GM23338 (cell line): ENCODE measurements at regions not wholly inside any gene's neighbourhood (a gene's known extent, or its start where the extent isn't known, plus 50 kb on each side); places are given as distances from the start of the nearest gene placed in this dataset.

ENCODE experiments used
- ATAC-seq: fragments of 200-7000 bp; cut with Tn5 transposase; 3 replicates; pipeline ENCODE4 v1.9.1; 2020
- DNase-seq: peaks from one replicate; pipeline ENCODE4 v3.0.0-alpha.2; 2015; ENCODE audit warnings: low spot score
- H2AFZ ChIP-seq: fragments of 200-600 bp; sonication (generic); 2 replicates; pipeline ENCODE4 v1.8.0; 2016; ENCODE audit warnings: antibody characterized with exemption, mild to moderate bottlenecking, moderate library complexity
- H3F3A ChIP-seq: fragments of 200-600 bp; sonication (generic); replicated peaks from 2 replicates; pipeline ENCODE4 v1.8.0; 2017; ENCODE audit warnings: antibody characterized with exemption, mixed run types, low read depth
- H3K27ac ChIP-seq: fragments of 200-600 bp; sonication (generic); 2 replicates; pipeline ENCODE4 v1.6.1; 2016; ENCODE audit warnings: low read depth
- H3K27me3 ChIP-seq: fragments of 200-600 bp; sonication (generic); 2 replicates; pipeline ENCODE4 v1.8.0; 2016; ENCODE audit warnings: mild to moderate bottlenecking, mixed run types, moderate library complexity; ENCODE audit not compliant: insufficient read depth
- H3K36me3 ChIP-seq: fragments of 200-600 bp; sonication (generic); 2 replicates; pipeline ENCODE4 v1.8.0; 2016; ENCODE audit warnings: mild to moderate bottlenecking; ENCODE audit not compliant: insufficient read depth
- H3K4me1 ChIP-seq: fragments of 200-600 bp; sonication (generic); 2 replicates; pipeline ENCODE4 v1.8.0; 2016; ENCODE audit warnings: mild to moderate bottlenecking, moderate library complexity; ENCODE audit not compliant: insufficient read depth
- H3K4me2 ChIP-seq: fragments of 200-600 bp; sonication (generic); 2 replicates; pipeline ENCODE4 v1.7.1; 2017; ENCODE audit warnings: mixed run types
- H3K4me3 ChIP-seq: fragments of 200-600 bp; sonication (generic); 2 replicates; pipeline ENCODE4 v1.6.1; 2016; ENCODE audit warnings: mixed run types
- H3K79me2 ChIP-seq: fragments of 200-600 bp; sonication (generic); replicated peaks from 2 replicates; pipeline ENCODE4 v1.8.0; 2017; ENCODE audit warnings: mild to moderate bottlenecking; ENCODE audit not compliant: insufficient read depth
- H3K9me2 ChIP-seq: fragments of 200-600 bp; sonication (generic); 2 replicates; pipeline ENCODE4 v1.8.0; 2017; ENCODE audit not compliant: insufficient read depth
- H4K20me1 ChIP-seq: fragments of 200-600 bp; sonication (generic); replicated peaks from 2 replicates; pipeline ENCODE4 v1.8.0; 2017; ENCODE audit warnings: mild to moderate bottlenecking; ENCODE audit not compliant: insufficient read depth
- H3K27ac Mint-ChIP-seq: 2 replicates; pipeline ENCODE4 v1.8.0; 2020; ENCODE audit warnings: inconsistent platforms, mild to moderate bottlenecking, moderate library complexity, mixed read lengths
- H3K27me3 Mint-ChIP-seq: 3 replicates; pipeline ENCODE4 v1.8.0; 2022; ENCODE audit warnings: low read depth, mild to moderate bottlenecking, moderate library complexity, mixed read lengths, inconsistent platforms; ENCODE audit not compliant: insufficient read depth, poor library complexity
- H3K36me3 Mint-ChIP-seq: 3 replicates; pipeline ENCODE4 v1.8.0; 2021; ENCODE audit warnings: low read depth, mild to moderate bottlenecking, inconsistent platforms, moderate library complexity, mixed read lengths
- H3K4me1 Mint-ChIP-seq: 3 replicates; pipeline ENCODE4 v1.8.0; 2020; ENCODE audit warnings: mild to moderate bottlenecking, inconsistent platforms, mixed read lengths
- H3K4me3 Mint-ChIP-seq: 3 replicates; pipeline ENCODE4 v1.8.0; 2021; ENCODE audit warnings: moderate library complexity, mild to moderate bottlenecking, inconsistent platforms, mixed read lengths
- H3K9me3 Mint-ChIP-seq: 3 replicates; pipeline ENCODE4 v1.8.0; 2020; ENCODE audit warnings: moderate library complexity, mild to moderate bottlenecking, inconsistent platforms, mixed read lengths
- CREB1 ChIP-seq: fragments of 250-450 bp; sonication (Bioruptor Pico); IDR thresholded peaks from 2 replicates; pipeline ENCODE4 v1.5.0; 2020; ENCODE audit warnings: low read depth, mild to moderate bottlenecking, moderate library complexity
- NANOG ChIP-seq: IDR thresholded peaks from 2 replicates; pipeline ENCODE4 v1.6.1; 2016; ENCODE audit warnings: antibody characterized with exemption, borderline replicate concordance
- STAT1 ChIP-seq: IDR thresholded peaks from one replicate; pipeline ENCODE4 v1.6.1; 2016; ENCODE audit warnings: antibody characterized with exemption; ENCODE audit not compliant: unreplicated experiment
- ZNF114 ChIP-seq: fragments of 250-450 bp; sonication (Bioruptor Pico); IDR thresholded peaks from 2 replicates; pipeline ENCODE4 v1.5.0; 2020; ENCODE audit warnings: mild to moderate bottlenecking, moderate library complexity
- ZNF331 ChIP-seq: fragments of 250-450 bp; sonication (Bioruptor Pico); IDR thresholded peaks from 2 replicates; pipeline ENCODE4 v1.5.0; 2020; ENCODE audit warnings: low read depth, mild to moderate bottlenecking, moderate library complexity
- TF ChIP-seq, protein P1 (sequence below), 2 experiments: fragments of 200-600 bp in 1 of 2; sonication (generic) in 1 of 2; conservative IDR thresholded peaks; 2 replicates each; pipeline versions ENCODE4 v1.5.1 to v1.6.1; 2016 to 2017; ENCODE audit warnings: antibody characterized with exemption in 2 of 2, low read depth in 2 of 2, mild to moderate bottlenecking in 2 of 2, moderate library complexity in 1 of 2
- TF ChIP-seq, protein P2 (sequence below): fragments of 250-450 bp; sonication (Bioruptor Pico); IDR thresholded peaks from 2 replicates; pipeline ENCODE4 v1.5.0; 2020; ENCODE audit warnings: mild to moderate bottlenecking, moderate library complexity
- TF ChIP-seq, protein P3 (sequence below): IDR thresholded peaks from one replicate; pipeline ENCODE4 v1.6.1; 2018; ENCODE audit warnings: antibody characterized with exemption; ENCODE audit not compliant: unreplicated experiment

DNA sequence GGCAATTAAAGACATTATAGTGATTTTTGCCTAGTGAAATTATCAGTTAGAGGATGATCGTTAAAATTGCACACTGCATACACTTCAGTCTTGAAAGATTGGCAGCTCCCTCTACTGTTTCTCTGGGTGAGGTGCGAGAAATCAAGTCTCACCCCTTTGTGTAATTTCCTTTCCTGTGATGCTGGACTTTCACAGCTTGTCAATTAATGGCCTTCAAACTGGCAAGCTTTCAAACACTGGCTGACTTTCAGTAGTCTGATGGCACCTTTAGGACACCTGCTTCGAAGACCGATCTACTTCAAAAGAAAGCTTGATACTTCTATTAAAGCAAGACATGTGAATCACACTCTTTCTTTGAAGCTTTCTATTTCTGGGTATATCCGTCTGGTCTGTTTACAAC is 706.7 kb upstream of the PTPRD start:
- no peaks in the 10 kb centered on the region for H3F3A ChIP-seq
- no peaks in the 10 kb centered on the region for H3K9me3 Mint-ChIP-seq
- H4K20me1 ChIP-seq, result no peaks in the 10 kb centered on the region
- no peak overlapping the region for H3K27ac ChIP-seq
- H3K4me3 Mint-ChIP-seq, result no peak overlapping the region
- H3K27ac Mint-ChIP-seq, result no peak overlapping the region
- ATAC-seq (peak; percentile 76), DNase-seq (peak; percentile 70)
- no peaks in the 10 kb centered on the region for H3K27me3 Mint-ChIP-seq
- H3K4me1 ChIP-seq, result no peaks in the 10 kb centered on the region
- no peaks in the 10 kb centered on the region for H3K79me2 ChIP-seq
- H3K4me3 ChIP-seq, result no peak overlapping the region
- no peaks in the 10 kb centered on the region for H3K36me3 Mint-ChIP-seq
- H3K9me2 ChIP-seq, result no peaks in the 10 kb centered on the region
- H3K36me3 ChIP-seq, result no peaks in the 10 kb centered on the region
- no peak overlapping the region for H3K4me2 ChIP-seq
- H3K27me3 ChIP-seq, result no peaks in the 10 kb centered on the region
- H2AFZ ChIP-seq, result no peak overlapping the region
- TF ChIP-seq ZNF331 (CRISPR knock-in tag), result no peak
- TF ChIP-seq, protein P1, sequence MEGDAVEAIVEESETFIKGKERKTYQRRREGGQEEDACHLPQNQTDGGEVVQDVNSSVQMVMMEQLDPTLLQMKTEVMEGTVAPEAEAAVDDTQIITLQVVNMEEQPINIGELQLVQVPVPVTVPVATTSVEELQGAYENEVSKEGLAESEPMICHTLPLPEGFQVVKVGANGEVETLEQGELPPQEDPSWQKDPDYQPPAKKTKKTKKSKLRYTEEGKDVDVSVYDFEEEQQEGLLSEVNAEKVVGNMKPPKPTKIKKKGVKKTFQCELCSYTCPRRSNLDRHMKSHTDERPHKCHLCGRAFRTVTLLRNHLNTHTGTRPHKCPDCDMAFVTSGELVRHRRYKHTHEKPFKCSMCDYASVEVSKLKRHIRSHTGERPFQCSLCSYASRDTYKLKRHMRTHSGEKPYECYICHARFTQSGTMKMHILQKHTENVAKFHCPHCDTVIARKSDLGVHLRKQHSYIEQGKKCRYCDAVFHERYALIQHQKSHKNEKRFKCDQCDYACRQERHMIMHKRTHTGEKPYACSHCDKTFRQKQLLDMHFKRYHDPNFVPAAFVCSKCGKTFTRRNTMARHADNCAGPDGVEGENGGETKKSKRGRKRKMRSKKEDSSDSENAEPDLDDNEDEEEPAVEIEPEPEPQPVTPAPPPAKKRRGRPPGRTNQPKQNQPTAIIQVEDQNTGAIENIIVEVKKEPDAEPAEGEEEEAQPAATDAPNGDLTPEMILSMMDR (conservative IDR thresholded peaks at IDR 0.05; ENCODE audit: low read depth in 2 of 2), result peak; percentile 74 to 76
- H3K4me1 Mint-ChIP-seq, result no peaks in the 10 kb centered on the region

DNA sequence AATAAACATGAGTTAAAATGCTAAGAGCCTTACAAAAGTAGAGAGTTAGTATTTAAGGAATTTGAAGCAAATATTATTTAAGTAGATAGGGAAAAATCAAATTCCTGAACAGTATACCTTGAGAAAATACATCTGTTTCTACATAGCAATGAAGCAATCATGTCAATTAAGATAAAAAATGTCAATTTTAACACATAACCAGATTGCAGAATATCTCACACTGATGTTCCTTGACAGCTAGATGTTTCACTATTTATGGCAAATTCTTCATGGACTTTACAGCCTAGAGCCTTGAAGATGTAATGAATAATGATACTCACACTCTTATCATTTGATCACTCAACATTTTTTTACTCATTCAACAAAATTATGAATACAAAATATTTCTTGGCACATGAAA is 708.2 kb upstream of the PTPRD start:
- Mint-ChIP-seq H3K9me3 (no peaks in the 10 kb centered on the region), H3K36me3 (no peaks in the 10 kb centered on the region), H3K27me3 (no peaks in the 10 kb centered on the region), H3K4me3 (no peak overlapping the region), H3K27ac (no peak overlapping the region), H3K4me1 (no peaks in the 10 kb centered on the region)
- DNase-seq (no peak), ATAC-seq (no peak)
- Histone ChIP-seq H3K4me2 (no peak overlapping the region), H3K27ac (no peak overlapping the region), H2AFZ (no peak overlapping the region), H3F3A (no peaks in the 10 kb centered on the region), H3K9me2 (no peaks in the 10 kb centered on the region), H3K36me3 (no peaks in the 10 kb centered on the region), H4K20me1 (no peaks in the 10 kb centered on the region), H3K27me3 (no peaks in the 10 kb centered on the region), H3K79me2 (no peaks in the 10 kb centered on the region), H3K4me3 (no peak overlapping the region), H3K4me1 (no peaks in the 10 kb centered on the region)
- TF ChIP-seq ZNF114 (CRISPR knock-in tag), result no peak
- TF ChIP-seq CREB1, result no peak
- TF ChIP-seq, protein P2, sequence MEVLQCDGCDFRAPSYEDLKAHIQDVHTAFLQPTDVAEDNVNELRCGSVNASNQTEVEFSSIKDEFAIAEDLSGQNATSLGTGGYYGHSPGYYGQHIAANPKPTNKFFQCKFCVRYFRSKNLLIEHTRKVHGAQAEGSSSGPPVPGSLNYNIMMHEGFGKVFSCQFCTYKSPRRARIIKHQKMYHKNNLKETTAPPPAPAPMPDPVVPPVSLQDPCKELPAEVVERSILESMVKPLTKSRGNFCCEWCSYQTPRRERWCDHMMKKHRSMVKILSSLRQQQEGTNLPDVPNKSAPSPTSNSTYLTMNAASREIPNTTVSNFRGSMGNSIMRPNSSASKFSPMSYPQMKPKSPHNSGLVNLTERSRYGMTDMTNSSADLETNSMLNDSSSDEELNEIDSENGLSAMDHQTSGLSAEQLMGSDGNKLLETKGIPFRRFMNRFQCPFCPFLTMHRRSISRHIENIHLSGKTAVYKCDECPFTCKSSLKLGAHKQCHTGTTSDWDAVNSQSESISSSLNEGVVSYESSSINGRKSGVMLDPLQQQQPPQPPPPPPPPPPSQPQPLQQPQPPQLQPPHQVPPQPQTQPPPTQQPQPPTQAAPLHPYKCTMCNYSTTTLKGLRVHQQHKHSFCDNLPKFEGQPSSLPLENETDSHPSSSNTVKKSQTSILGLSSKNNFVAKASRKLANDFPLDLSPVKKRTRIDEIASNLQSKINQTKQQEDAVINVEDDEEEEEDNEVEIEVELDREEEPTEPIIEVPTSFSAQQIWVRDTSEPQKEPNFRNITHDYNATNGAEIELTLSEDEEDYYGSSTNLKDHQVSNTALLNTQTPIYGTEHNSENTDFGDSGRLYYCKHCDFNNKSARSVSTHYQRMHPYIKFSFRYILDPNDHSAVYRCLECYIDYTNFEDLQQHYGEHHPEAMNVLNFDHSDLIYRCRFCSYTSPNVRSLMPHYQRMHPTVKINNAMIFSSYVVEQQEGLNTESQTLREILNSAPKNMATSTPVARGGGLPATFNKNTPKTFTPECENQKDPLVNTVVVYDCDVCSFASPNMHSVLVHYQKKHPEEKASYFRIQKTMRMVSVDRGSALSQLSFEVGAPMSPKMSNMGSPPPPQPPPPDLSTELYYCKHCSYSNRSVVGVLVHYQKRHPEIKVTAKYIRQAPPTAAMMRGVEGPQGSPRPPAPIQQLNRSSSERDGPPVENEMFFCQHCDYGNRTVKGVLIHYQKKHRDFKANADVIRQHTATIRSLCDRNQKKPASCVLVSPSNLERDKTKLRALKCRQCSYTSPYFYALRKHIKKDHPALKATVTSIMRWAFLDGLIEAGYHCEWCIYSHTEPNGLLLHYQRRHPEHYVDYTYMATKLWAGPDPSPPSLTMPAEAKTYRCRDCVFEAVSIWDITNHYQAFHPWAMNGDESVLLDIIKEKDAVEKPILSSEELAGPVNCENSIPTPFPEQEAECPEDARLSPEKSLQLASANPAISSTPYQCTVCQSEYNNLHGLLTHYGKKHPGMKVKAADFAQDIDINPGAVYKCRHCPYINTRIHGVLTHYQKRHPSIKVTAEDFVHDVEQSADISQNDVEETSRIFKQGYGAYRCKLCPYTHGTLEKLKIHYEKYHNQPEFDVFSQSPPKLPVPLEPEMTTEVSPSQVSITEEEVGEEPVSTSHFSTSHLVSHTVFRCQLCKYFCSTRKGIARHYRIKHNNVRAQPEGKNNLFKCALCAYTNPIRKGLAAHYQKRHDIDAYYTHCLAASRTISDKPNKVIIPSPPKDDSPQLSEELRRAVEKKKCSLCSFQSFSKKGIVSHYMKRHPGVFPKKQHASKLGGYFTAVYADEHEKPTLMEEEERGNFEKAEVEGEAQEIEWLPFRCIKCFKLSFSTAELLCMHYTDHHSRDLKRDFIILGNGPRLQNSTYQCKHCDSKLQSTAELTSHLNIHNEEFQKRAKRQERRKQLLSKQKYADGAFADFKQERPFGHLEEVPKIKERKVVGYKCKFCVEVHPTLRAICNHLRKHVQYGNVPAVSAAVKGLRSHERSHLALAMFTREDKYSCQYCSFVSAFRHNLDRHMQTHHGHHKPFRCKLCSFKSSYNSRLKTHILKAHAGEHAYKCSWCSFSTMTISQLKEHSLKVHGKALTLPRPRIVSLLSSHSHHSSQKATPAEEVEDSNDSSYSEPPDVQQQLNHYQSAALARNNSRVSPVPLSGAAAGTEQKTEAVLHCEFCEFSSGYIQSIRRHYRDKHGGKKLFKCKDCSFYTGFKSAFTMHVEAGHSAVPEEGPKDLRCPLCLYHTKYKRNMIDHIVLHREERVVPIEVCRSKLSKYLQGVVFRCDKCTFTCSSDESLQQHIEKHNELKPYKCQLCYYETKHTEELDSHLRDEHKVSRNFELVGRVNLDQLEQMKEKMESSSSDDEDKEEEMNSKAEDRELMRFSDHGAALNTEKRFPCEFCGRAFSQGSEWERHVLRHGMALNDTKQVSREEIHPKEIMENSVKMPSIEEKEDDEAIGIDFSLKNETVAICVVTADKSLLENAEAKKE (CRISPR knock-in tag), result no peak
- TF ChIP-seq, protein P1 (conservative IDR thresholded peaks at IDR 0.05; ENCODE audit: low read depth in 2 of 2), result no peak
- TF ChIP-seq ZNF331 (CRISPR knock-in tag), result no peak
- TF ChIP-seq, protein P3, sequence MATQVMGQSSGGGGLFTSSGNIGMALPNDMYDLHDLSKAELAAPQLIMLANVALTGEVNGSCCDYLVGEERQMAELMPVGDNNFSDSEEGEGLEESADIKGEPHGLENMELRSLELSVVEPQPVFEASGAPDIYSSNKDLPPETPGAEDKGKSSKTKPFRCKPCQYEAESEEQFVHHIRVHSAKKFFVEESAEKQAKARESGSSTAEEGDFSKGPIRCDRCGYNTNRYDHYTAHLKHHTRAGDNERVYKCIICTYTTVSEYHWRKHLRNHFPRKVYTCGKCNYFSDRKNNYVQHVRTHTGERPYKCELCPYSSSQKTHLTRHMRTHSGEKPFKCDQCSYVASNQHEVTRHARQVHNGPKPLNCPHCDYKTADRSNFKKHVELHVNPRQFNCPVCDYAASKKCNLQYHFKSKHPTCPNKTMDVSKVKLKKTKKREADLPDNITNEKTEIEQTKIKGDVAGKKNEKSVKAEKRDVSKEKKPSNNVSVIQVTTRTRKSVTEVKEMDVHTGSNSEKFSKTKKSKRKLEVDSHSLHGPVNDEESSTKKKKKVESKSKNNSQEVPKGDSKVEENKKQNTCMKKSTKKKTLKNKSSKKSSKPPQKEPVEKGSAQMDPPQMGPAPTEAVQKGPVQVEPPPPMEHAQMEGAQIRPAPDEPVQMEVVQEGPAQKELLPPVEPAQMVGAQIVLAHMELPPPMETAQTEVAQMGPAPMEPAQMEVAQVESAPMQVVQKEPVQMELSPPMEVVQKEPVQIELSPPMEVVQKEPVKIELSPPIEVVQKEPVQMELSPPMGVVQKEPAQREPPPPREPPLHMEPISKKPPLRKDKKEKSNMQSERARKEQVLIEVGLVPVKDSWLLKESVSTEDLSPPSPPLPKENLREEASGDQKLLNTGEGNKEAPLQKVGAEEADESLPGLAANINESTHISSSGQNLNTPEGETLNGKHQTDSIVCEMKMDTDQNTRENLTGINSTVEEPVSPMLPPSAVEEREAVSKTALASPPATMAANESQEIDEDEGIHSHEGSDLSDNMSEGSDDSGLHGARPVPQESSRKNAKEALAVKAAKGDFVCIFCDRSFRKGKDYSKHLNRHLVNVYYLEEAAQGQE, result no peak
- TF ChIP-seq NANOG, result no peak
- no peak for TF ChIP-seq STAT1
